GM19468 (cell line): ENCODE measurements at regions not wholly inside any gene's neighbourhood (a gene's known extent, or its start where the extent isn't known, plus 50 kb on each side); places are given as distances from the start of the nearest gene placed in this dataset.

Experiments used
- ATAC-seq: cut with Tn5 transposase; IDR thresholded peaks from one replicate; pipeline ENCODE4 v1.9.1; 2021; ENCODE audit warnings: mild to moderate bottlenecking, moderate library complexity, moderate number of reproducible peaks; ENCODE audit not compliant: unreplicated experiment; ENCODE audit errors: extremely low read depth

DNA sequence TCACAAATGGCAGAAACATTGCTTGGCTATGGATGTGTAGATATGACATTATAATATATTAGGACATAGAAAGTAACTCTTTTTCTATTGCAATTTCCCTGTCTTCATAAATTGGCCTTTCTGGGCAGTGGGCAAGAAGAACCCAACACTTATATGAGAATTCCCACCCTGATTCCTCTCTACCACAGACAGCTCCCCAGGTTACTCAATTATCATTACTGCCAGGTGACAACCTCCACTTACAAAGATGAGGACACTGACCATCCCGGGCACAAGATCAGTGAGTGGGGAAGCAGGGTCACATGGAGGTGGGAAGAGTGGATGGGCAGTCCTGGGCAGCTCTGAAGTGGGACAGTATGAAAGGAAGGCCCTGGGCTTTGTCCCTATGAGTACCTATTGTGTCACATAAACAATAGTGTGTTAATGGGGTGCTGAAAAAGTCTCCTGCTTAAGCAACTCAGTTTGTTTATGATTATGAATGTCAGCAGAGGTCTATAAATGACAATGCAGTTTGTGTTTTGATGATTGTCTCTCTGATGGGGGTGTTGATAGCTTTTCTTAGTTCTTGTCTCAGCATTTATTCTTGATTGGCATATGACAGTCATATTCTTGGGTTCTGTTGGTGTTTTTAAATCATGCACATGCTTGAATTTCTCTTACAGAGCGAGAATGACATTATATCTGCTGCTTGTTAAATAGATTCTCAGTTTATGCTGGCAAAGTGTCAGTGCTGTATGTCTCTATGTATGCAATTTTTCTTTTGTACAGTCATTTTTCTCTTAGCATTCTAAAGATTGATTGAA lies 99.9 kb downstream of the SLIT2 start:
- ATAC-seq, result no peak

DNA sequence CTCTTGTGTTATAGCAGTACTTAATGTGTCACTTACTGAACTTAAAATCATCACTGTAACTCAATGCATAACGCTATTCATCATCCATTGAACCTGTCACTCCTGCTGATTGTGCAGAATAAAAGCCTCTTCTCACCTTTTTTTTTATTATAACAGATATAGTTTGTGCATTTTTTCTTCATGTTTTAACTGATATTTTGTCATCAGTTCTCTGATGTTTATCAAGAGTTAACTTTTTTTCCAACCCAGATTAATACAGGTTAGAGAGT lies 100.4 kb downstream of the SLIT2 start:
- no peak for ATAC-seq

DNA sequence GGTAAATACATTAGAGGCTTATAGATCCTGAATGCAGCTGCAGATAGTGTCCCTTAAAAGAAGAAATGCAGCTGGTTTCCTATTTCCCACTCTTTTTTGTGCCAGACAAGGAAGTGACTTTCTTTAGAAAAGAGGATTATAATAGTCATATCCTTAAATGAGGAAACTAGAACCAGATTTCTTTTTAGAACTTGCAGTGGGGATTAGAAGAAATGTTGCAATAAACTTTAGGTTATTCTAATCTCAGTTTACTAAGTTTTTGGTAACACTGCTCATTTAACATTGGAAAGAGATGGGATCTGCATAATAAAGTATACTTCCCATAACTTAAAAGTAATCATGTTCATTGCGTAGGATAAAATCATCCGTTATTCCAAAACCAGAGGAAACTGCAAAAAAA lies 101.9 kb downstream of the SLIT2 start:
- no peak for ATAC-seq

DNA sequence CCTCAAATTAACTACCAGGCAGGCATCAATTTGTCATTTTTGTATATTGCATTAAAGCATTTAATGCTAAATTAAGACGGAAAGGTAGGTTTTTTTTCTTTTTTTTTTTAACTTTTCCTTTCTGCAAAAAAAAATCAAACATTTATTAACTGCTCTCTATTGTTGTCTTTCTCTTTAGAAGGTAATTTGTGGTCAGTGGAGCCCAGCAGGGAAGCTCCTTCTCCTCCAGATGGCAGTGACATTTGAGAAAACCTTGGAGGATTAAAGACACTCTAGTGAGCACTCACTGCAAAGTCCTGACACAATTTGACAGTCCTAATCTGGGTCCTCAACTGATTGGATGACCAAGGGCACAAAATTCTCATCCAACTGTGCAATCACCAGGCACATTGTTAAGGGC lies 102.4 kb downstream of the SLIT2 start:
- no peak for ATAC-seq

DNA sequence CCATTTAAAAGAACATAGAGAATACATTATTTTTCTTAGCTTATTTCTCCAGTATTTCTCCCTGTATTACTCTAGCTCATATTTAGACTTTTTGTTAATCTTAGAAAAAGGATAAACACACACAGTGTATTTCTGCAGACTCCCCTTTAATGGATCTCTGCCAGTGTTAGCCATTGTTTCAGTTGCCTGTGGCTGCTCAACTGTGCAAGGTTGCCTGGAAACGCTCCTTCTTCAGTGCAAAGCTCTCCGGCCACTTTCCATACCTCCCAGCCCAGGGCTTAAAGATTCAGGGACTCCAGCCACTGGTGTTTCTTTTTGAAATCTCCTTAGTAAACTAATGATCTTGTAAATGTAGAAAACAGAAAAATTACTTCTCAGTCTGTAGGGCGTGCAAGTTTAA lies 104.9 kb downstream of the SLIT2 start:
- no peak for ATAC-seq

DNA sequence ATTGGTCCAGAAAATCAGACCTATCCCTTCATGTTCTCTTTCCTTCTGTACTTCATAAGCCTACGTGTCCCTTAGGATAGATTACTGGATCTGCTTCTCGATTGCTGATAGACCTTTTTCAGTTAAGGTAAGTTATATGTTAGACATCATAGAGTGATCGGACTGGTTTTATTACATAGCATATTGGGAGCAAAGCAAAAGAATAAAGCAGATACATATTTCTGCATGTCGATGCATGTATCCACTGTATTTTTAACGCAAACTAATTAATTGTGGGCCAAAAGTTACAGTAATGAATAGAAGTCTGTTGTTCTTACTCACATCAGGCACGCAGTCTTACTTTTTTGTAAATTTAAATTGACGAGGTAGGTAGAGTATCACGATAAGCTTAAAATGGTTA lies 106.4 kb downstream of the SLIT2 start:
- ATAC-seq, result no peak

DNA sequence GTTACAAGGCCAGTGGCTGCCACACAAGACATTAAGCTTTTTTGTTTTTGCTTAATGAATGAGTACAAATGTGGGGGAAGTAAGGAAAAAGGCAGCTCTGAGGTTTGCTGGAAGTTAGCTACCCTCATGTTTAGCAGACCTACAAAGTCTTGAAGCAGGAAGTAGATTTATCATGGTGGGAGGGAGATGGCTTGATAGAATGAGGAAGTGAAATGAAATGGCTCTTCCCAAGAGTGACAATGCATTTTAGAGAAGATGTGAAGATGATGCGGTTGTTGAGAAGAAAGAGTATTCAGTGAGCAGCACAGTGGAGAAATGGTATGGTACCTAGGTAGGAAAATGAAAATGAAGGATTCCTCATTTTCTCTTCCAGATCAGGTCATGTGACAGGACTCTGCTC lies 108.0 kb downstream of the SLIT2 start:
- no peak for ATAC-seq

DNA sequence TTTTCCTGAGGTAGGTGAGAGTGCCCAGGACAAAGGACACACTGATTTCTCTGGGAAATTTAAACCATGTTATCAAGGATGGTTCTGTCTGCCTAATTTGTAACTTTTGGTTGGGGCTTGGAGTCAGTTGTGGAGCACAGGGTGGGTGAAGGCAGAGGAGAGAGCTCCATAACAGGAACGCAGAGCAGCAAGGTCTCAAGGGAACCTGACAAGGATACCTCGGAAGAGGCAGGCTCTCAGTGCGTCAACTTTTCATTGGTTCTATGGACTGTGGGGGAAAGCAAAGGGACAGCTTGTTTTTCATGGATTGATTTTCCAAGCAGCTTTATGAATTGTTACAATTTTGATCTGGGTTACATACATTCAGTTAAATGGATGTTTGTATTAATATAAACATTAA lies 110.4 kb downstream of the SLIT2 start:
- ATAC-seq, result no peak

DNA sequence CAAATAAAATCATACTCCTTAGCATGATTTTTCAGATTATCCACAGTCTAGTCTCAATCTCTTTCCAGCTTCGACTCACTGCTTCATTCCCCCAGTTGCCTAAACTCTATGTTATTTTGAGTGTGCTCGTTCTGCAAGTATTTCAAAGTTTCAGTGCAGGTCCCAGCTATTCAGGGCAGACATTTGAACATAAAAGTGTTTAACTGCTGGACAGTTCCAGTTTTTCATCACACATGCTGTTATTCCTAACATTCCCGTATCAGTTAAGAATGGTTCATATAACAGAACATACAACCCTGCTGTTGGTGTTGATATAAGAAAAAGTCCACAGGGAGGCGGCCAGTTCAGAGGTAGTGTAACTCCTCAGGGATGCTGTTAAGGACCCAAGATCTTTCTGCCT lies 113.3 kb downstream of the SLIT2 start:
- no peak for ATAC-seq

DNA sequence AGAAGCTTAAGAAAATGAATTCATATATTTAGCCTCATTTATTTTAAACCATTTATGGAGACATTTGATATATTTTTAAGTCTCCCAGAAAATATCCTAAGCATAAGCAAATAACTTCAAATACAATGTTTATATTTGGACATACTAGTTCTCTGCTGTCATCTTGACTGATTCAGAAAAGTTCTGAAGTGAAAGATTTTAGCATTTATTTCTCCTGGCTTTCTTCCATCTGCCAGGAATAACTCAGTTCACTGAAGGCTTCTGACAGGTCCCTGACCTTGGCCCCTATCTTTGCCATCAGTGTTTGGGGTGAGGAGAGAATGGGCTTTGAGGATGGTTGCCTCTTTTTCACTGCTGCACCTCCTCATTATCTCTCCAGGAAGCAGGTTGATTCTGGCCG lies 115.7 kb downstream of the SLIT2 start:
- ATAC-seq, result no peak

DNA sequence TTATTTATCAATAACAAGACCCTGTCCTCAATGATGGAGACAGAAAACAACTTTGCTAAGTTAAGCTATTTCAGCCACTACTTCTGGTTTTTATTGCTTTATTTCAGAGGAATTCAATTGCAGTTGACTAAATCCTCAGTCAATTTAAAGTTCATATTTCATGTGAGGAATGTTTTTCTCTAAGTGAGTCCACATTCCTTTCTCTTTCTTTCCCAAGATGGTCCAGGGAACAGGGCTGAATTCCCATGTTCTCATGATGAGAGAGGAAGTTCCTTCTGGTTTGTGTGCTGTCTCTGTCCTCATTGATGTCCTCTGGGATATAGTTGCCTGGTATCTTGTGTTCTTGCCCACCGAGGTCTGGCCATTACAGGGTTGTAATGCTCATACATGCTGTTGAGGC lies 117.2 kb downstream of the SLIT2 start:
- ATAC-seq, result no peak

DNA sequence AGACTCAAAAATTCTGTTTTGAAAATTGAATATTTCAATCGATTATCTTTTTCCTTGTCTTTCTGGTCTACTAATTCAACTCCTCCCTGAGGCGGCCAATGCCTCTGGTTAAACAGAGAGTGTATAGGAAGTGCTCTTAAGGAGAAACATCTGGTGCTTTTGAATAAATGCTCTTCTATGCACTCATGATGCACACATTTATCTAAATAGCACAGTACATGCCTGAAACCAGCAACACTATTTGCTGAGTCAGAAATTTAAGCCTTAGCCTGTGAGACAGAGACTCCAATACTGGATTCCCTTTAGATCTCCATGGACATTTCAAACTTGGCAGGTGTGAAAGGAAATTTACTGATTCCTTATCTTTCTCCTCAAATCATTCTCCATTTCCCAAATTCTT lies 118.6 kb downstream of the SLIT2 start:
- ATAC-seq, result no peak

DNA sequence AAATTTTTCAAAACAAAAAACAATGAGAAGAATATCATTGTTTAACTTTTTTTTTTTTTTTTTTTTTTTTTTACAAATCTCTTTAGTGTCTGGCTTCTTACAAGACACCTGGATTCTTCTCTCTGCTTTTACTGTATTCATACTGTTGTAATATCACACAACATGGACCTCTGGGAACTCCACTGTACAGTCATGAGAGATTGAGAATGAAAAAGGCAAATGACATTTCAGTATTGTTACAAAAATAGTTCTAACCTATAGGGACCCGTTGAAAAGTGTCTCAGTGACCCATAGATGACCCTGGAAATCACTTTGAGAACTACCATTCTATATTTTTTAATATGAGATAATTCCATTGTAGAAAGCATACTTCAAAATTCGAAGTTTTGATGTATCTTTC lies 124.4 kb downstream of the SLIT2 start:
- ATAC-seq, result no peak

DNA sequence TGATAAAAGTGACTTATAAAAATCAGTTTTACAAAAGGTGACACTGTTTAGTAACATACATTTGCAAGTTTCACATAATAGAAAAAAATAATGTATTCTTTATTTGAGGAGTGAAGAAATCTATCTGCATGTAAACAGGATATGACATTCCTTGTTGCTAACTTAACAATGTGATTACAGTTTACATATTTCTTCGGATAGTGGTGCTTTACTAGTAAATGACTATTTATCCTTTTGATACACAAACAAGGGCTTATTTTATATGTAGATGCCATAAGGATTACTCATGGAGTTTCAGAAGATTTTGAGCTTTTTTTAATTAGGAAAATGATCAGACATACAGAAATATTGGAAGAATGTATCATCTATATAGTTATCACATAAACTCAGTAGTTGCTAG lies 126.5 kb downstream of the SLIT2 start:
- ATAC-seq, result no peak

DNA sequence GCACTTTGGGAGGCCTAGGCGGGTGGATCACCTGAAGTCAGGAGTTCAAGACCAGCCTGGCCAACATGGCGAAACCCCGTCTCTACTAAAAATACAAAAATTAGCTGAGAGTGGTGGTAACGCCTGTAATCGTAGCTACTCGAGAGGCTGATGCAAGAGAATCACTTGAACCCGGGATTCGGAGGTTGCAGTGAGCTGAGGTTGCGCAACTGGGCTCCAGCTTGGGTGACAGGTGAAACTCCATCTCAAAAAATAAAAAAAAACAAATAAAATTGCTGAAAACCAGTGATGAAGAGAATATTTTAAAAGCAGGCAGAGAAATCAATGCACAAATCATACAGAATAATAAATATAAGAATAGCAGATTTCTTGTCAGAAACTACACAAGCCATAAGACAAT lies 129.3 kb downstream of the SLIT2 start:
- no peak for ATAC-seq

DNA sequence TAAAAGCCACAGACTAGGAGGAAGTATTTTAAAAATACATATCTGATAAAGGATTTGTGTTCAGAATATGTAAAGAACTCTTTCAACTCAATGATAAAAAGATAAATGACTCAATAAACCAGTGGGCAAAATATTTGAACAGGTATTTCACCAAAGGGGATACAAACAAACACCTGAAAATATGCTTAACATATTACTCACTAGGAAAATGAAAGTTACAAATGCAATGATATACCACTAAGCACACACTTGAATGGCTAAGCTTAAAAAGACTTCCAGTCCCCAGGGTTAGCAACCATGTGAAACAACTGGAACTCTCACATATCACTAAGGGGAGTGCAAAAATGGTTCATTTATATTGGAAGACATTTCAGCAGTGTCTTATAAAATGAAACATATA lies 131.6 kb downstream of the SLIT2 start:
- no peak for ATAC-seq

DNA sequence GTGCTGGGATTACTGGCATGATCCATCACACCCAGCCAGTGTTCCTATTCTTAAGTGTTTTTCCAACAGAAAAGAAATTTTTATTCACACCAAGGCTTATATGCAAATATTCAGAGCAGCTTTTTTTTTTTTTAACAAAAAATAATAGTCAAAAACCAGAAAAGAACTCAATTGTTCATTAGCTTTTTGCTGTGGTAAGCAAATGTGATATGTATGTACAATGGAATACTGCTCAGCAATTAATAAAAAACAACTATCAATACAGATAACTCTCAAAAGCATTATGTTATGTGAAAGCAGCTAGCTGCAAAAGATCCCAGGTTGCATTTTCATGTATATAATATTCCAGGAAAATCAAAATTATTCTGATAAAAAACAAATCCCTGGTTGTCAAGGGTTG lies 132.3 kb downstream of the SLIT2 start:
- ATAC-seq, result no peak

DNA sequence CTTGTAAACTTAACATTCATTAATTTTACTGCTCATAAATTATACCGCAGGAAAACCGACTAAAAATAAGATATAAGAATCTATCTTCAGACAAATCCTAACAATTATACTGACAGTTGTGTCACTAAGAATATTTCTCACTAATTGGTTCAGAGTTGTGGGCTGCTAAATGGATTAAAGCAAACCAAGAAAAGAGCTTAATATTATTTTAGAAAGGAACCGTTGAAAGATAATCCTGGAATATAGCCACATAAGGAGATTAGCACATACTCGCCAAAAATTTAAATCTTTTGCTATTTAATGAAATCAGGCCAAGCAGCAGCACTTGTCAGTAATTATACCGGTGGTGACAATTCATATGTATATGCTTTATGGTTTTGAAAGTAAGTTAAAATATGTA lies 132.8 kb downstream of the SLIT2 start:
- ATAC-seq, result no peak

DNA sequence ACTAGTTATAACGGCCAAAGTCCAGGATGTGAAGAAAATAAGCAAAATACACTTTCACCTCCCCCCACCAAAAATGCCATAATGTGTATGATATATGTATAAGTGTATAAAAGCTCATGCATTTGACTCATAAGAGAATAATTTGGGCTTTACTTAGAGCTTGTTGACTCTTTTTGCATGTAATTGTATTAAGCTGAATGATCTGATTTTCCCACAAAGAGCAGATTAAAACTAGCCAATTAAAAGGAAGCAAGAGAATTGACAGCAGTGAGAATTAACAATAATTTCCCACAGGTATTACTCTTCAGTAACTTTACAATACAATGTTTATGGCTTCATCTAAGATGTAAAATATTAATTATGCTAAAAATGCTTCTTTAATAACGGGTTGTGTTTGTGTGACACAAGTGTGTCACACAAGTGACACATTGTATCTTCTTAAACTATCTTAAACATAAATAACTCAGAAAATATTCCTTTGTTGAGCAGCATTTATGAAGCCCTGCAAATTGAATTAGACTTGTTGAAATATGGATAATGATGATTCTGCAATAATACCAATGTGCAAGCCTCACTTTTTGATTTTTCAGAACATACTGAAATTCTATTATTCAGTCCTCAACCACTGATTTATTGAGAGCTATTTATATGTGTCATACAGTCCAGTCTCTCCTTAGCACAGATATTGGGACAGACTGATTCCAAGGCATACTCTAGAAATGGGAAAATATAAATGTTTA lies 134.5 kb downstream of the SLIT2 start:
- ATAC-seq, result no peak

DNA sequence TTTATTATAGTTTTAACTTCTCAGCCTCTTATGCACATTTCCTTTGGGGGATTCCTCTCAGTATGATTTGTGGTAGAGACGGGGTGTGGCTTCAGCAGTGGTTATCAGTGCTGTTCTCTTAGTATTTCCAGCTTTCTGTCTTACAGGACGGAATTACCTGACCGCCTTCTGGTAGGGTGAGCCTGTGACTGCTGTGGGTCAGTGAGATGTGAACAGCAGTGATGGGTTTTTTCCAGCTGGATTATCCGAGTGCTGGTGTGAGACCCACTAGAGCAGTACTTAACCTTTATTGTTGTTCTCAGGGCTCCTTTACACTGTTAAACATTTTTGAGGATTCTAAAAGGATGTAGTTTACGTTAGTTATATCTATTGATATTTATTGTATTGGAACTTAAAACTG lies 135.2 kb downstream of the SLIT2 start:
- ATAC-seq, result no peak

DNA sequence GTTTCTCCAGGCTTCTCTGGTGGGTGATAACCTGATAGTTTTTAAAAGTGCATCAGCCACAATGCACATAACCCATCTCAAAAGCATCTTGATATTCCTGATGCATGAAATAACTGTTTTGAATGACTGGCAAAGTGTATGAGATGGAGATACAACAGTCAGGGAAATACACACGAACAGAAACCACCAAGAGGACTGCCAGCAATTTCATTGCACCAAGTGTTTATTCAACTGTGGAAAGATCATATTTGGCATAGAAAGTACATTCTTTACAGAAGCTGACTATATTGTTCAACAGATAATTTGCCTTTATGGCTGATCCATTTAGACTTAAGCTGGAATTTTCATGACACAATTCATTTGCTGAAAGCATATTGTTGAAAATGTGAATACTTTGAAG lies 139.5 kb downstream of the SLIT2 start:
- ATAC-seq, result no peak

DNA sequence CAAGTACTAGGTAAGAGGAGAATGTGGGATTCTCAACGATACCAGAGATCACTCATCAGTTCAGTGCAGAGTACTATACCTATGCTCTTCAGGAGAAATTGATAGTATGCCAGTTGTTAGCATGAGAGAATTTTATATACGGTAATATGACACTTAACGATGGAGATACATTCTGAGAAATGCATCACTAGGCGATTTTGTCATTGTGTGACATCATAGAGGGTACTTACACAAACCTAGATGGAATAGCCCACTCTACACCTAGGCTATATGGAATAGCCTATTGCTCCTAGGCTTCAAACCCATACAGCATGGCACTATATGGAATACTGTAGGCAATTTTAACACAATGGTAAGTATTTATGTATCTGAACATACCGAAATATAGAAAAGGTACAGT lies 140.2 kb downstream of the SLIT2 start:
- no peak for ATAC-seq
